HG03060 (cell line): ENCODE measurements at regions not wholly inside any gene's neighbourhood (a gene's known extent, or its start where the extent isn't known, plus 50 kb on each side); places are given as distances from the start of the nearest gene placed in this dataset.
A peak's percentile ranks its signal among the peaks of the same experiment; 100 is the strongest.

Source experiments
- ATAC-seq: cut with Tn5 transposase; IDR thresholded peaks from one replicate; pipeline ENCODE4 v1.9.1; 2021; ENCODE audit warnings: low read depth, moderate number of reproducible peaks; ENCODE audit not compliant: unreplicated experiment

GRCh38 chr11:104380358-104380757 lies 216.4 kb upstream of the PDGFD start:
- ATAC-seq = no peak

- no peak for ATAC-seq
Measured at GRCh38 chr11:104372111-104372510, 208.2 kb upstream of the PDGFD start.

GRCh38 chr11:104370478-104370877 lies 206.5 kb upstream of the PDGFD start:
- ATAC-seq = no peak

GRCh38 chr11:104369761-104370160 lies 205.8 kb upstream of the PDGFD start:
- ATAC-seq = no peak

GRCh38 chr11:104366321-104366734 lies 202.4 kb upstream of the PDGFD start:
- ATAC-seq = no peak

GRCh38 chr11:104365676-104366075 lies 201.7 kb upstream of the PDGFD start:
- no peak for ATAC-seq

GRCh38 chr11:104361975-104362374 lies 198.0 kb upstream of the PDGFD start:
- ATAC-seq = no peak

GRCh38 chr11:104352036-104352435 lies 188.1 kb upstream of the PDGFD start:
- ATAC-seq = no peak

GRCh38 chr11:104343578-104343977 lies 179.6 kb upstream of the PDGFD start:
- ATAC-seq = peak; percentile 39

- no peak for ATAC-seq
Measured at GRCh38 chr11:104340590-104340989, 176.6 kb upstream of the PDGFD start.

GRCh38 chr11:104339380-104339831 lies 175.5 kb upstream of the PDGFD start:
- no peak for ATAC-seq

GRCh38 chr11:104338186-104338585 lies 174.2 kb upstream of the PDGFD start:
- ATAC-seq = no peak

GRCh38 chr11:104337273-104337672 lies 173.3 kb upstream of the PDGFD start:
- ATAC-seq = no peak

GRCh38 chr11:104333977-104334376 lies 170.0 kb upstream of the PDGFD start:
- peak; percentile 58 for ATAC-seq

GRCh38 chr11:104332110-104332509 lies 168.2 kb upstream of the PDGFD start:
- ATAC-seq = no peak

GRCh38 chr11:104329078-104329665 lies 165.2 kb upstream of the PDGFD start:
- ATAC-seq = no peak

GRCh38 chr11:104328512-104328907 lies 164.6 kb upstream of the PDGFD start:
- ATAC-seq = no peak

GRCh38 chr11:104327861-104328511 lies 164.0 kb upstream of the PDGFD start:
- no peak for ATAC-seq

GRCh38 chr11:104325093-104325492 lies 161.1 kb upstream of the PDGFD start:
- no peak for ATAC-seq

- ATAC-seq = no peak
Measured at GRCh38 chr11:104324276-104324675, 160.3 kb upstream of the PDGFD start.

GRCh38 chr11:104323841-104324240 lies 159.9 kb upstream of the PDGFD start:
- ATAC-seq = no peak

- no peak for ATAC-seq
Measured at GRCh38 chr11:104322696-104323095, 158.7 kb upstream of the PDGFD start.
